Aorta (tissue), 5 donors: ENCODE measurements at regions not wholly inside any gene's neighbourhood (a gene's known extent, or its start where the extent isn't known, plus 50 kb on each side); places are given as distances from the start of the nearest gene placed in this dataset.

ENCODE experiments used
- ATAC-seq: fragments of 200-7000 bp; cut with Tn5 transposase; one replicate; pipeline ENCODE4 v1.9.1; 2022; ENCODE audit warnings: moderate library complexity; ENCODE audit not compliant: low FRiP score
- DNase-seq, 2 donors: peaks; one replicate each; pipeline ENCODE4 v3.0.0-alpha.2; 2020
- H3K27ac ChIP-seq, 2 donors: one replicate each; pipeline ENCODE4 v1.5.1; 2013; ENCODE audit warnings: low read length in 2 of 2, mild to moderate bottlenecking in 2 of 2, moderate library complexity in 2 of 2, control low read depth in 1 of 2, inconsistent platforms in 1 of 2, low read depth in 1 of 2
- H3K27me3 ChIP-seq, 2 donors: one replicate each; pipeline ENCODE4 v1.6.1; 2013; ENCODE audit warnings: control low read depth in 1 of 2, low read length in 1 of 2, mild to moderate bottlenecking in 1 of 2, moderate library complexity in 1 of 2; ENCODE audit not compliant: insufficient read depth in 2 of 2, control insufficient read depth in 1 of 2
- H3K36me3 ChIP-seq, 2 donors: one replicate each; pipeline ENCODE4 v1.6.1; 2013; ENCODE audit warnings: control low read depth in 1 of 2, low read length in 1 of 2, mild to moderate bottlenecking in 1 of 2; ENCODE audit not compliant: insufficient read depth in 2 of 2, control insufficient read depth in 1 of 2
- H3K4me1 ChIP-seq, 2 donors: one replicate each; pipeline ENCODE4 v1.6.1; 2013; ENCODE audit warnings: low read length in 2 of 2, control low read depth in 1 of 2, mild to moderate bottlenecking in 1 of 2, moderate library complexity in 1 of 2; ENCODE audit not compliant: insufficient read depth in 2 of 2, control insufficient read depth in 1 of 2
- H3K4me3 ChIP-seq, 2 donors: one replicate each; pipeline ENCODE4 v1.5.1; 2013; ENCODE audit warnings: low read length in 2 of 2, control low read depth in 1 of 2, mild to moderate bottlenecking in 1 of 2
- H3K9me3 ChIP-seq: one replicate; pipeline ENCODE4 v1.6.1; 2013; ENCODE audit warnings: mild to moderate bottlenecking, low read length; ENCODE audit not compliant: control insufficient read depth
- whole genome bisulfite sequencing, 2 donors: extraction: QIAGEN DNeasy Blood & Tissue Kit; methylation state at CpG; one replicate each; pipeline ENCODE4 v1.1.7; 2013; 5-methylcytosine and 5-hydroxymethylcytosine counted together
- intact Hi-C, 2 donors: fragments of 100-400 bp; cut with DNase I; formaldehyde crosslinking; loops; one replicate each; pipeline versions ENCODE4 v1.14.2 to v1.15.0; 2022
- donor health status: healthy with polysubstance abuse.
- donor health status: Bipolar disorder and iron deficiency.
- donor health status: DM: no; HTN: no; CAD: no.
- donor health status: DM: no; HTN: no; CAD: no.
- donor health status: DM: yes; HTN: yes; CAD: no.

GRCh38 chr12:113766131-113766878 lies 199.8 kb downstream of the RBM19 start:
- Histone ChIP-seq H3K9me3 (no peaks in the 10 kb centered on the region), H3K4me1 (no peaks in the 10 kb centered on the region), H3K27me3 (peaks cover 0 to 3% of the 10 kb centered on the region in 2 donors), H3K36me3 (no peaks in the 10 kb centered on the region), H3K27ac (no peak overlapping the region), H3K4me3 (no peak overlapping the region)
- DNase-seq = no peak
- 46% methylated on average over 36 of the region's 36 CpGs for WGBS, 2 donors
- intact Hi-C loops = no loop called here
- no peak for ATAC-seq

GRCh38 chr12:113764661-113765060 lies 201.5 kb downstream of the RBM19 start:
- no peaks in the 10 kb centered on the region for H3K36me3 ChIP-seq
- no peaks in the 10 kb centered on the region for H3K4me1 ChIP-seq
- H3K4me3 ChIP-seq = no peak overlapping the region
- H3K9me3 ChIP-seq = no peaks in the 10 kb centered on the region
- peaks cover 0 to 3% of the 10 kb centered on the region in 2 donors for H3K27me3 ChIP-seq
- ATAC-seq (no peak), DNase-seq (no peak)
- H3K27ac ChIP-seq = no peak overlapping the region
- 64 to 65% methylated on average over 10 of the region's 10 CpGs for WGBS, 2 donors
- intact Hi-C loops = no loop called here

DNA sequence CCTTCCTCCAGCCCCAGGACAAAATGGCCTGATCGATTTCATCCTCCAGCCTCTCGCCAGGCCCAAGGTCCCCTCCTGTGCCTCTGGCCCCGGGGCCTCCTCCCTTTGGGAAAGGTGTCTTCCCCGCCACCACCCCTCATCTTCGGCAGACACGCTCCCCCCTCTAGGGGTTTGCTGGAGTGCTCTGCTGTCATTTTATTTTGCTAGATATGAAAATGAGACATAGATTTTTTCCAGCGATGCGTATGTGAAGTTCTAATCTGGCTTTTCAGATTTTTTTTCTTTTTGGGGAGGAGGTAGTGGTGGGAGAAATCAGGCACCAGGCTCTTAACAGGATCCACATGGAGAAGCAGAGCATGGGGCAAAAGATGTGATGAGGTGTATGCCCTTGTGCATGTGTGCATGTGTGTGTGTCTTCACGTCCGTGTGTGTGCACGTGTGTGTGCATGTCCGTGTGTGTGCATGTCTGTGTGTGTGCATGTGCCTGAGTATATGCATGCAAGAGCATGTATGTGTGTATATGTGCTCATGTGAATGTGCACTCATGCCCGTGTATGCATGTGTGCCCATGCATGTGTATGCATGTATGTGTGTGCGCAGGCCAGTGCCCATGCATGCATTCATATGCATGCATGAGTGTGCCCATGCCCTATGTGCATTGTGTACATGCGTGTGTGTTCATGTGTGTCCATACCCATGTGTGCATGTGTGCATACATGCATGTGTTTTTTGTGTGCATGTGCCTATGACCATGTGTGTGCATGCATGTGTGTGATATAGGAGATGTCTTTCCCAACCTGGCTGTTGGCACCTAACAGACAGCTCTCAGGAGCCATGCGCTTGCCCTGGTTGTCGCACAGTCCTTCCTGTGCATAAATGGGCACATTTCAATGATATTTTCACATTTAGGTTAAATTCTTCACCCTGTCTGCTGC lies 203.0 kb downstream of the RBM19 start:
- WGBS, 2 donors = 55 to 56% methylated on average over 17 of the region's 17 CpGs
- peaks cover 0 to 3% of the 10 kb centered on the region in 2 donors for H3K27me3 ChIP-seq

GRCh38 chr12:113762155-113762881 lies 203.8 kb downstream of the RBM19 start:
- no peak for ATAC-seq
- Histone ChIP-seq H3K36me3 (no peaks in the 10 kb centered on the region), H3K9me3 (peaks cover 4% of the 10 kb centered on the region), H3K4me3 (no peak overlapping the region), H3K27ac (no peak overlapping the region), H3K4me1 (no peaks in the 10 kb centered on the region), H3K27me3 (peaks cover 0 to 3% of the 10 kb centered on the region in 2 donors)
- intact Hi-C loops = no loop called here
- 7% methylated on average over 19 of the region's 19 CpGs for WGBS, 2 donors
- no peak for DNase-seq

More for the DNA sequence above, 203.0 kb downstream of the RBM19 start:
- Histone ChIP-seq H3K27ac (no peak overlapping the region), H3K4me3 (no peak overlapping the region), H3K9me3 (peaks cover 3% of the 10 kb centered on the region), H3K36me3 (no peaks in the 10 kb centered on the region), H3K4me1 (no peaks in the 10 kb centered on the region)
- ATAC-seq (no peak), DNase-seq (no peak)
- intact Hi-C loops = no loop called here

GRCh38 chr12:113759135-113759534 lies 207.0 kb downstream of the RBM19 start:
- H3K9me3 ChIP-seq = peaks cover 4% of the 10 kb centered on the region
- H3K4me3 ChIP-seq = no peak overlapping the region
- no peaks in the 10 kb centered on the region for H3K4me1 ChIP-seq
- no peaks in the 10 kb centered on the region for H3K36me3 ChIP-seq
- intact Hi-C loops = no loop called here
- ATAC-seq (no peak), DNase-seq (no peak)
- H3K27ac ChIP-seq = no peak overlapping the region
- H3K27me3 ChIP-seq = peaks cover 0 to 3% of the 10 kb centered on the region in 2 donors
- 89 to 94% methylated on average over 2 of the region's 2 CpGs for WGBS, 2 donors

GRCh38 chr12:113758165-113758924 lies 207.8 kb downstream of the RBM19 start:
- WGBS, 2 donors = 71 to 74% methylated on average over 6 of the region's 6 CpGs
- no peak overlapping the region for H3K4me3 ChIP-seq
- H3K27me3 ChIP-seq = peaks cover 0 to 1% of the 10 kb centered on the region in 2 donors
- intact Hi-C loops = no loop called here
- peaks cover 4% of the 10 kb centered on the region for H3K9me3 ChIP-seq
- H3K27ac ChIP-seq = no peak overlapping the region
- no peaks in the 10 kb centered on the region for H3K36me3 ChIP-seq
- ATAC-seq (no peak), DNase-seq (no peak)
- H3K4me1 ChIP-seq = no peaks in the 10 kb centered on the region

GRCh38 chr12:113757221-113758002 lies 208.7 kb downstream of the RBM19 start:
- 47 to 50% methylated on average over 14 of the region's 14 CpGs for WGBS, 2 donors
- ATAC-seq = no peak
- no peaks in the 10 kb centered on the region for H3K36me3 ChIP-seq

More at GRCh38 chr12:113757221-113758002, 208.7 kb downstream of the RBM19 start:
- no peak overlapping the region for H3K4me3 ChIP-seq
- H3K27me3 ChIP-seq = no peaks in the 10 kb centered on the region
- no peaks in the 10 kb centered on the region for H3K4me1 ChIP-seq
- no peak for DNase-seq
- intact Hi-C loops = no loop called here
- H3K9me3 ChIP-seq = peaks cover 5% of the 10 kb centered on the region
- H3K27ac ChIP-seq = no peak overlapping the region
